NCI-H345 (cell line): ENCODE measurements at regions not wholly inside any gene's neighbourhood (a gene's known extent, or its start where the extent isn't known, plus 50 kb on each side); places are given as distances from the start of the nearest gene placed in this dataset.

Experiments used
- DNase-seq: peaks from one replicate; lab custom pipeline; 2025; lab: John Stamatoyannopoulos, UW

DNA sequence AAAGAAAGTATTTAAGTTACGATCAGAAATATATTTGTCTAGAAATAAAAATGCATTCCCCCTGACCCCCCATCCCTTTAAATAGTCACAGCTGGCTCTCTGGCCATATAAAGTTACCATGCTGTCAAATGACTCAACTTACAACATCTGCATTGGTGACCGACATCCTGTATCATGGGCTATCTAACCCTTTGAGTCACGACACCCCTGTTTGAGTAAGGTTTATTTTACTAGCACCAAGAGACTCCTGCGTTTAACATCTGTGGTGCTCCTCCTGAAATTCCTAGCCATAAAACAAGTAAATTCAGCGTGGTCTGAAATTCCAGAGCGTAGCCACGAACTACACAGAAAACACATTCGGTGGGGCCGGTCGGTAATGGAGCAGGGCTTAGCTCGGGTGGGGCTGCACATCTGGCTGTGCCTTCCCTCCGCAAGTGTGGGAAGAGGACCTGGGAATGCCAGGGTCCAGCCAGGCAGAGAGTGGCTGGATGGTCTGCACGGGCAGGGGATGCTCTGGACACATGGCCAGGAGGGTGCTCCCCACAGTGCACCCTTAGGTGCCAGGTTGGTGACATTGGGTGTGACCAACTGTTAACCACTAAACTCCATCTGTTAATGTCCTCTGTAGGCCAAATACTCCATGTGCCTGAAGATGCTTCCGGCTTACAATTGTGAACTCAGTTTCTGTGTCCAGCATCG lies 53.0 kb upstream of the CLDN14 start:
- DNase-seq: no peak

GRCh38 chr21:36533468-36533848 lies 53.5 kb upstream of the CLDN14 start:
- DNase-seq: no peak

DNA sequence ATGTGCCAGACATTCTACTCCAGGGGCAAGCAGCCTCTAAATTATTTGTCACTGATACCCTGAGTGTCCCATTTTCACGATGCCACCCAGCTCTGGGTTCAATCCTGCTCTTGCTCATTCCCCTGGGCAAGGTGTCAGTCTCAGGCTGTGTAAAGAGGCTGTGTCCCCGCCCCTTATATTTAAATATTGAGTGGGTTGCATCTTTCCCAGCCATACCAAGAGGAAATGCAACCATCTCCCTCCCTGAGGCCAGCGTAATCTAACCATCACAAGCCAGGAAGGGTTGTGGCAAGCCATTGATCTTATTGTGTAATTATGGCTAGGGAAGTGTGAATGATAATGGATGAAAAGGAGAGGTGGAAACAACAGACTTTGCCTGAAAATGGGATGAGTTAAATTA lies 54.7 kb upstream of the CLDN14 start:
- no peak for DNase-seq

- DNase-seq: peak; percentile 42
These were observed 55.8 kb upstream of the CLDN14 start for GRCh38 chr21:36535618-36536241.

DNA sequence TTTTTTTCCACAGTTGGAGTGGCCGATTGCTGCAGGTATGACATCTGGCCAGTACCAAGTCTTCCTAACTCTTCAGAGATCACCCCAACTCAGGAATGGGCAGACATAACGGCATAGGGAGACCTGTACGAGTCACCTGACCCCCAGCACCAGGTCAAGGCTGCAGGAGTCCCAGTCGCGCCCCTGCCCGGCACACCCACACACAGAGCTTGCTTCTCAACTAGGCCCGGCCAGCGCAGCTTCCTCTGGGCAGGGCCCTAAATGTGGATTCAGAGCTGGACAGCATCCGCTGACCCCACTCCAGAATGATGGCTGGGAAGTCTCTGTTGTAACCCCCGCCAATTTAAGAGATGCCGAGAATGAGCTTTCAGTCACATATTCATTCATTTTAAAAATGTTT lies 58.8 kb upstream of the CLDN14 start:
- no peak for DNase-seq

GRCh38 chr21:36539434-36540150 lies 59.7 kb upstream of the CLDN14 start:
- no peak for DNase-seq

DNA sequence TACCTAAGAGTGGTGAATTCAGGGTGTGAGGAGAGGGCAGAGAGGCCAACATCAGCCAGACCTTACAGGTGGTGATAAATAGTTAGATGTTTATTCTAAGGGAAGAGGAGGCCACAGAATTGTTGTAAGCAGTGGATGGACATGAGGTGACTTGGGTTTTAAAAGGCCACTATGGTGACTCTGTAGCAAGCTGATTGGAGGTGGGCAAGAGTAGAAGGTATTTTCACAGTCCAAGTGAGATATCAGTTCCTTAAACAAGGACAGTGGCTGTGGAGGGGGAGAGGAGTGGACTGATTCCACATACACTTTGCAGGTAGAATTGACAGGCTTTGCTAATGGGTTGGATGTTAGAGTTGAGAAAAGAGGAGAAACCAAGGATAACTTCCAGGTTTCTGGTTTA lies 60.8 kb upstream of the CLDN14 start:
- no peak for DNase-seq

- no peak for DNase-seq
These were observed 61.8 kb upstream of the CLDN14 start for GRCh38 chr21:36541721-36542139.

DNA sequence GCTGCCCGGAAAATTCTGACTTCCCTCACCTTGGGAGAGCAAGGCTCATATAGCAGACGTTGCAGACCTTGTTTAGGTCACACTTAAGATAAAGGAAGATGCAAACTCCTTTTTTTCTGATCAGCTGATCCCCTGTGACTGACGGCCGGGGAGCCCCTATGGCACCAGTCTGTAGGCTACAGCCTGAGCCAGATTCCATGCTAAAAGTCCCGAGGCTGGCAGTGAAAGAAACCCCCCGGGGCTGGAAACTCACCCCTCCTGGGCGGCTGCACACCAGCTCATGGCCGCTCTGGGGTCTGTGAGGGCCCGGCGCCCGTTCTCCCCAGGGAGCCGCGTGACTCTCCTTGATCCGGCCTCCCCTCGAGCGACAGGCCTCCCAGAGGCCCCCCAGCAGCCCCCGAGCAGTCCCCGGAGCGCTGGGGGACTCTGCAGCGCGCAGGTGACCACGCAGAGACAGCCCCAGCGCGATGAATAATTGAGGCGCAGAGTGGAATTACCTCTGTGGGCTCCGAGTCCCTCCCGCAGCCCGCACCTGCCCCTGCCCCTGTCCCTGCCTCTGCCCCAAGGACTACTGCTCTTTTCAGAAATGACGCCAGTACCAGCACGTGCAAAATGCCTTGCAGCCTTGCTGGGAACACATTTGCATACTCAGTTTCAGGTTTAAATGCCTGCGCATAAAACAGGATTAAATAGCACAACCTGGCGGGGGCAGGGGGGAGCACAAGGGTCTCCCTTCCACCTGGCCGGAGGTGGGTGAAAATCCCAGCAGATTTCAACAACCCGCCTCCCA lies 62.6 kb upstream of the CLDN14 start:
- no peak for DNase-seq

DNA sequence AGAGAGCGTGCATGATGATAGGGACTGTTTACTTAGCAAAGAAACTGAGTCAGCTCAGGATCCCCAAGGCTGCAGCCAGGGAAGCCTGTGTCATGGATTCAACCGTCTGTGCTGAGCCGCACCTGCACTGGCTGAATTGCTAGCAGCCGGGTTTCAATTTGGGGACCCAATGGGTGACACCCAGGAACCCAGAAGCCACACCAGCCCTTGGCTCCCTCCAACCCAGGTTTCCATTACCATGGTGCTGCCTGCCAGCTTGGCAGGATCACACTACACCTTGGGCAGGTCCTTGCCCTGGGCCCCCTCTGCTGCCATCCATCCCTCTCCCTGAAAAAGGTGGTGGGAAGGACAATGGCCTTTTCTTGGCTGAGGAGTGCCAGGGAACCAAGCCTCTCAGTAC lies 64.0 kb upstream of the CLDN14 start:
- no peak for DNase-seq

GRCh38 chr21:36544545-36544944 lies 64.6 kb upstream of the CLDN14 start:
- DNase-seq: no peak

- DNase-seq: no peak
These were observed 66.0 kb upstream of the CLDN14 start for GRCh38 chr21:36545776-36546511.

- no peak for DNase-seq
These were observed 67.5 kb upstream of the CLDN14 start for GRCh38 chr21:36547464-36547863.

GRCh38 chr21:36548866-36549265 lies 68.9 kb upstream of the CLDN14 start:
- DNase-seq: no peak

- no peak for DNase-seq
These were observed 69.5 kb upstream of the CLDN14 start for GRCh38 chr21:36549470-36549869.

- no peak for DNase-seq
These were observed 70.8 kb upstream of the CLDN14 start for GRCh38 chr21:36550761-36551160.

GRCh38 chr21:36551321-36551720 lies 71.4 kb upstream of the CLDN14 start:
- DNase-seq: no peak

DNA sequence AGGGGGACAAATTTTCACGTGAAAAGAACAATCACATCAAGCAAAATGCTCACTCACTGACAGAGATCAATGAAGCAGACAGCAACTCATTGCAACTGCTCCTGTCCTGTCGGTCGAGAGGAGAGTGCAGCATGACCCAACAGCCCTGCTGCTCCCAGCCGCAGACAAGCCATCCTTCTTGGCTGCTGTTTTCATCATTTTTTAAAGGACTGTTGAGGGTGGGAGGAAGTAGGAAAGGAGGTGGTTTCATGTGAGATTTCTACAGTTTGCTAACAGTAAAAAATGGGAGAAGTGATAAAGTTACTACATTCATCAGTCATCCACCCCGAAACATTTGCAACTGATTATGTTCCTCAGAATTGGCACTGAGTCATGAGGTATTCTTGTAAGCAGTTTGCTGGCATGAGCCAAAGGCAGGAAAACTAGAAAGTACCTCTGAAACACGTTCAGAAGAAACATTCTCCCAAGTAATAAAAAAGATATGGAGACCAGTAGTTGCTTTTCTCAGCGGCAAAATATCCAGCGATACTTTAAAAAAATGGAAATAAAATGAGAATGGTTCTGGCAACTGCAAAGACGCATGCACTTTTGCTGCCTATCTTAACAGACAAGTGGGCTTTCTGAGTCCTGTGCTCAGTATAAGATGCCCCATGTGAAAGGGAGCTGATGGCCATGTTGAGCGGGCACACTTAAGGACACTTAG lies 72.0 kb upstream of the CLDN14 start:
- no peak for DNase-seq

DNA sequence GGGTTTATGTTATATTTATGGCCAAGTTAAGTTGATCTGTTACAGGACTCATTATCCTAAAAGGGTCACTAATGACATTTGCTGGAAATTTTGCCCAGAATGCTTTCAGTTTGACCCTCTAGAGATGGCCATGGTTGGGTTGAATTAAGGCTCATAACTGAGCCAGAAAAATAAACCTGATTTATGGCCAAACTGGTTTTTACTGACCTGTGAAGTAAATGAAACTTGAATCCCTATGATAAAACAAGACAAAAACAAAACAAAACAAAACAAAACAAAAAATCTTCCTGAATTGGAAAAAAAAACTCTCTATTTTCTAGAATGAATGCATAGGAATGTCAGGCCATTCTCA lies 72.5 kb upstream of the CLDN14 start:
- no peak for DNase-seq

DNA sequence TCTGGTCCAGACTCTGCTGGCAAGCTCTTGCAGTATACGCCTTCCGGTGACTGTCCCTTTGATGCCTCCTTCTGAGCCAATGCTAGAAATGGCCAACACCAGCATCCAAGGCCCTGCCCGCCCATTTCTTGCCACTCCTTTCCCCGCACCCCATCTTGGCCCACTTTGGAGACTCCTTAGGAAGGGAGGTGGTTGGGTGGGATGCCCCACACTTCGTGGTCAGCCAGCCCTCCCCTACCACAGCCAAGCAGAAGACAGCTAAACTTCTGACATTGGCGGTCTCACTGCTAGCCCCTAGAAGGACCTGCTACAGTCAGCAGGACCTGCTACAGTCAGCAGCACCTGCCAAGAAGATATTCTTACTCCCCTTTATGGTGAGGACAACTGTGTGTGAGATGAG lies 73.5 kb upstream of the CLDN14 start:
- no peak for DNase-seq

GRCh38 chr21:36554411-36555157 lies 74.7 kb upstream of the CLDN14 start:
- no peak for DNase-seq
